ENCODE measurements at regions not wholly inside any gene's neighbourhood (a gene's known extent, or its start where the extent isn't known, plus 50 kb on each side); places are given as distances from the start of the nearest gene placed in this dataset.
A peak's percentile ranks its signal among the peaks of the same experiment; 100 is the strongest.

DNA sequence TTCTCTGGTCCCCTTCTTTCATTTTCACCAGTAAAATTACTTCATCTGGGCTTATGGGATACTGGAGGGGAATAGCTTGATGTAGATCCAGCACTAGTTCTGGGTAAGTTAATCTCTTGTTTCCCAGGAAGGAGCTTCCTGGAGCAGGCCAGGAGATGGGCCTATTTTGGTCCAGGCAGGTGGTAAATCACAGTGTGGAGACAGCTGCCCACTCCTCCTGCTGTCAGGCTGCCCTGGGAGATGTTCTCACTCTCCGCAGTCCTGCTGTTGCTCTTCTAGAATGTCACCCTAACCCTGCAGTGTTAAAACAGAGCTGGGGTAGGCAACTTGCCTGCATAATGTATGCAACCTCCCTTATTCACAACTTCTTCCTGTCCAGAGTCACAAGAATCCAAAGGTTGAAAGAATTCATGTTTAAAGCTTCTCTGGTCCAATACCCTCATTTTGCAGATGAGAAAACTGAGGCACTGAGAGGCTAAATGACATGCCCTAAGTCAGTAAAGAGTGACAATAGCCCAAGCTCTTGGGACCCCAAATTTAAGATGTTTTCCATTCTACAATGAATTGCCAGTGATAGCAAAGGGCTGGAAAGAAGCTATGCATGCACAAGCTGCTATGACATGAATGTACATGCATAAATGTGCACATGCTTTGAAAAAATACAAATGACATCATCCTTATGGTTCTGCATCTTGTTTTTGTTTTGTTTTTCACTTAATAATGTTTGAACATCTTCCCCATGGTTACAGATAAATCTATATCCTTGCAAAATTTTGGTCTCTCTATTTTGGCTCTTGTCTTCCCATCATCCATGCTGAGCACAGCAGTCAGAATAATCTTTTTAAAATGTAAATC, 71.8 kb upstream of the ADRA1B start:
- peak; percentile 81 for DNase-seq (ENCODE audit: low read depth)

DNA sequence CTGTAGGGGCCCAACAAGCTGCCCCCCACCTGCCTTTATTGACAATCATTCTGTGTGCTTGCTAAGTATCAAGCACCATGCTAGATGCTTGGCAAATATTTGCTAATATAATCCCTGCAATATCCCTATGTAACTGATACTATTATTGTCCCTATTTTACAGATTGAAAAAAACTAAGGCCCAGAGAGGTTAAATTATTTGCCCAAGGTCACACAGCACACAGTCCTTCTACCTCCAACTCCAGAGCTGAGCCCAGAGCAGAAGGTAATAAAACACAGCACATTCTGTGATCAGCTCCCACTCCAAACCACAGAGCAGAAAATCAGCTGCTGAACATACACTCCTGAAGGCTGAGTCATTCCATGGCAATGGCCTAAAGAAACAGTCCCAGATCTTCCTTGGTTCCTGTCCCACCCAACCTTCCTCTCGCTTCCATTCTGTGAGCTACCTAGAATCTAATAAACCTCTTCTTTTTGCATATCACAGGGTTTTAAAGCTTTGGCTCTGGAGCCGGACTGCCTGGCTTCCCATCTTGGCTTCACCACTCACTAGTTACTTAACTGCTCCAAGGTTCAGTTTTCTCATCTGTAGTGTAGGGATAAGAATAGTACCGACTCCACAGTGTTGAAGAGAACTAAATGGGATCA, 66.7 kb upstream of the ADRA1B start:
- DNase-seq (ENCODE audit: low read depth) = peak; percentile 91

GRCh38 chr5:159850160-159850559, 66.1 kb upstream of the ADRA1B start:
- peak; percentile 90 for DNase-seq (ENCODE audit: low read depth)

DNA sequence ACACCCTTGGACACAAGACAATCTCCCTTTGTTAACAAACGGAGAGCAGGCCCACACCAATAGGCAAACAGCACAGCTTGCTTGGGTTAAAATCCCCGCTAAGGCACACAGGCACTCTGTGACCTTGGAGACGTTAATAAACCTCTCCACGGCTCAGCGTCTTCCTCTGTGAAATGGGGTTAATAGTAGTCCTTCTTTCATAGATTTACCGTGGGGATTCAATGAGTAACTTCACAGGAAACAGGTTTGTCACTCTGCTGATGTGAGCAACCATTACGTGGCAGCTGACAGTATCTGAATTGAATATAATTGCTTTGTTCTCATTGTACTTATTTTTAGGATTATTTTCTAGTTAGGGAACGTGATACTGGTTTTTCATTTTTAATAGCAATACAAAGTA, 65.2 kb upstream of the ADRA1B start:
- no peak for DNase-seq (ENCODE audit: low read depth)

DNA sequence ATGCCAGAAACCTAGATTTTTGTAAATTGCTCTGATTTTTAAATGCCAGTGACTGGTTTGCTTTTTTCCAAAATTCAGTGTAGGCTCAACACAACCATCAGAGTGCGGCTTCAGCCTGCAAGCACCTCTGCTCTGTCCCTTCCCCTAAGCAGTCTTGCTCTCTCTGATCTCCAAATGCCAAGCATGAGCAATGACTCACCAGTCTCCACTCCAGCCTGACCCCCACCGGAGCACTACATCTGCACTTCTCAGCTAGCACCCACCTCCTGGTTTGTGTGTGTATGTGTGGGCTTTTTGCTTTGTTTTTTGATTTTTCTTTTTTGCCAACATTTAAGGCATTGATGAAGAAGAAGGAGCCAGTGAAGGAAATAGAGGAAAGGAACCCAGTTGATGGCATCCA, 61.4 kb upstream of the ADRA1B start:
- DNase-seq (ENCODE audit: low read depth) = peak; percentile 58

DNA sequence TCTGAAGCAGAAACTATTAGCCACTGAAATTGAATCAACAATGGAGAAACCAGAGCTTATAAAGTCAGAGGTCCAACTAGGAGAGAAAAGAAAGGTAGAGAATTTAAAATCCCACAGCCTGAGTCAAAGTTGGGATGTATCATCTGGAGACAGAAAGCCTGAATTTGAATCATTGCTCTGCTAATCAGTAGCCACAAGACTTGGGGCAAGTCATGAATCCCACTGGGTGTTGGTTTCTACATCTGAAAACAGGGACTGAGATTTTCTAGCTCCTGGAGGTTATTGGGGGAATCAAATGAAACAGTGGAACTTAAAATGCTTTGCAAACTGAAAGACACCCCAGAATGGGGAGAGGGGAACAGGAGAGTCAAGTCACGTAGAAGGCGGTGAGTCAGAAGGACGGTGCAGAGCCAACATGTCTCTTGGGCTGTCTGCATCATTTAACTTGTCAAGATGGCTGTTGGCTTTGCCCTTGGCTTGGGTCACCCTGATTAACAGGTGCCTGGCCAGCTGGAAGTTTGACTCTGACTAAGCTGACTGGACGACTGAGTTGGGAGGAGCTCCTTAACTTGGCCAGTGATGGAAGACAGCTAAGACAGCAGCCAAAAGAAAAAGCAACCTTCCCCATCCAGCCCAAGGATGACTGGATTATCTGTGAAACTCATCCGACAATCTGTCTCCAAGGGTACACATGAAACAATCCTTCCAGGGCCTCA, 60.6 kb upstream of the ADRA1B start:
- DNase-seq (ENCODE audit: low read depth) = peak; percentile 87

DNA sequence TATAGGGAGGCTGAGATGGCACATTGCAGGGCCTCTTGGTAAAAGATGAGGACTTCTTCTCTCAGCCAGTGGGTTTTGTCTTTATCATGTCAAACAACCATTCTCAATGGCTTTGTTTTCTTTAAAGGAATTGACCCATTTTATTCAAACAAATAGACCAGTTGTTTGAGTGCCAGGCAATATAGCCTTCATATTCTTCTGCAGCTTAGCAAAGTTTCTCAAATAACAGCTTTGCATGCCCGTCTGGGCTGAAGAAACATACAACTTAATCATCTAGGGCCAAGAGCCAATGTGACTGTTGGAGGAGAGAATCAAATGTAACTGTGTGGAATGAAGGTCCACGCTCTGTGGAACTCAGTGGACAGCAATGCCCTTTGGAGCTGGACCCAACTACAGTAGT, 57.4 kb upstream of the ADRA1B start:
- DNase-seq (ENCODE audit: low read depth) = no peak

GRCh38 chr5:159861086-159861485, 55.2 kb upstream of the ADRA1B start:
- DNase-seq (ENCODE audit: low read depth) = no peak

DNA sequence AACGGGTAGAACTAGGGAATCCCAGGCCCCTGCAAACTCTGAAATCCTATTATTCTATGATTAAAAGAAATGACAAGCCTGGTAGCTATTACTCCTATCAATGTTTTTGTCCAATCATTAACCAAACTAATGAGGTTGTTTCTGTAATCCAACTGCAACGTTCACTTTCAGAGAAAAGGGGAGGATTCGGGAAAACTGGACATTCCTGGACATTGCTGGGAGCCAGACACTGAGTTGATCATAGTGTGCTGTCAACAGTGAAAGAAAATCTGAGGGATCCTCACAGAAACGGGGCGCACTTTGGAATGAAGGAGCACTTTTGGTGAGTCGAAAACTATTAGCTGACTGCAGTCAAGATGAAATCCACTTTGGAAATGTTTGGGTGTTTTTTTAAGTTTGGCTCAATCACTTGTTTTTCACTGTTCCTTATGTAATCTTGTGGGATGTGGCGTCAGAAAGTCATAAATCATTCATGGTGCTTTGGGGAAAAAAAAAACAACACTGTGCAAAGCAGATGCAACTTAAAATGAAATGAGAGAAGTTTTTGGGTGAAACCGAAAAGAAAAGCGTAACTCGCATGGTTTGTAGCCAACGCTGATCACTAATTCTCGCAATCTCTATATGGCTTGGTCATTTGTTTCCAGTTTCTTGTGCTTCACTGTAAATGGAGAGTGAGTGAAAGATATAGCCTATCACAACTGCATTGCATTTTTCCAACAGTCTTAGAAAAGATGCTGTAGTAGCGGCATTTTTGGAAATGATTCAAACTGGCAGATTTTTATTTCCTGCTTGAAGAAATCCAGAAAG, 51.2 kb upstream of the ADRA1B start:
- DNase-seq (ENCODE audit: low read depth) = peak; percentile 32

DNA sequence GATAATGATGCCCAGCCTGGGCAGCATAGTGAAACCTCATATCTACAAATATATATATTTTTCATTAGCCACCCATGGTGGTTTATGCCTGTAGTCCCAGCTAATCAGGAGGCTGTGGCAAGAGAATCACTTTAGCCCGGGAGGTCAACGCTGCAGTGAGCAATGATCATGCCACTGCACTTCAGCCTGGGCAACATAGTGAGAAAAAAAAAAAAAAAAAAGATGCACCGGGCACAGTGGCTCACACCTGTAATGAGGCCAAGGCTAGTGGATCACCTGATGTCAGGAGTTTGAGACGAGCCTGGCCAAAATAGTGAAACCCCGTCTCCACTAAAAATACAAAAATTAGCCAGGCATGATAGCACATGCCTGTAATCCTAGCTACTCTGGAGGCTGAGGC, 50.2 kb upstream of the ADRA1B start:
- no peak for DNase-seq (ENCODE audit: low read depth)

All from myocyte (in vitro differentiated cells).